ENCODE measurements at regions not wholly inside any gene's neighbourhood (a gene's known extent, or its start where the extent isn't known, plus 50 kb on each side); places are given as distances from the start of the nearest gene placed in this dataset.
A peak's percentile ranks its signal among the peaks of the same experiment; 100 is the strongest.
"Not testable (repeated sequence)": the region's sequence is repeated elsewhere in the genome, so short reads cannot be mapped to it uniquely, and the experiment has no call there.

DNA sequence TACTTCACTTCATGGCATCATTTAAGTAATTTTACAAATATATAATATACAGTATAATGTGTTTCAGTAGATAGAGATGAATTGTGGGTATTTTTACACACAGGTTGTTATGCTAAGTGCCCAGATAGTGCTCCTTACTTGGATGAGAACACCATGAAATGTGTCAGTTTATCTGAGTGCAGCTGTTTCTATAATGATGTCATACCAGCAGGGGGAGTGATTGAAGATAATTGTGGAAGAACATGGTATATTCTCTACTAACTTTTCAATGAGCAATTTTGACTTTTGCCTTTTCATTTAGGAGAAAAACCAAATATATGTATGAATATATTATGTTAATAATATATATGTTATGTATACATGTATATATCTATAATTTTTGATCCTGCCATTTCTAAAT, 221.6 kb downstream of the LRRK2 start:
- Histone ChIP-seq H3K4ac (ENCODE audit: low read depth, low read length) (no peak overlapping the region), H3K4me2 (ENCODE audit: low read length) (no peak overlapping the region), H3K56ac (ENCODE audit: low read length) (no peak overlapping the region), H2BK5ac (ENCODE audit: low read length) (no peak overlapping the region), H3K18ac (ENCODE audit: low read length) (no peak overlapping the region), H3K27me3 (ENCODE audit: insufficient read depth, low read length, poor library complexity) (no peaks in the 10 kb centered on the region), H3K23ac (ENCODE audit: low read length) (no peak overlapping the region), H3K27ac (ENCODE audit: low read depth, low read length) (no peak overlapping the region), H3K36me3 (ENCODE audit: control insufficient read depth, insufficient read depth, low read length) (no peaks in the 10 kb centered on the region), H3K9ac (ENCODE audit: low read length) (no peak overlapping the region), H4K5ac (ENCODE audit: low read length) (no peak overlapping the region), H4K8ac (ENCODE audit: low read depth, low read length) (no peak overlapping the region), H3K4me3 (ENCODE audit: low read length) (no peak overlapping the region), H3K79me2 (ENCODE audit: control insufficient read depth, insufficient read depth, low read length) (no peaks in the 10 kb centered on the region), H2BK120ac (ENCODE audit: low read depth, low read length) (no peak overlapping the region), H2AK5ac (ENCODE audit: low read length) (no peak overlapping the region), H2BK15ac (replicated peaks; ENCODE audit: low read depth) (no peak overlapping the region), H3K79me1 (ENCODE audit: low read length) (no peaks in the 10 kb centered on the region), H3K4me1 (ENCODE audit: control insufficient read depth, low read depth, low read length) (no peaks in the 10 kb centered on the region)
- DNase-seq, result peak; percentile 27

DNA sequence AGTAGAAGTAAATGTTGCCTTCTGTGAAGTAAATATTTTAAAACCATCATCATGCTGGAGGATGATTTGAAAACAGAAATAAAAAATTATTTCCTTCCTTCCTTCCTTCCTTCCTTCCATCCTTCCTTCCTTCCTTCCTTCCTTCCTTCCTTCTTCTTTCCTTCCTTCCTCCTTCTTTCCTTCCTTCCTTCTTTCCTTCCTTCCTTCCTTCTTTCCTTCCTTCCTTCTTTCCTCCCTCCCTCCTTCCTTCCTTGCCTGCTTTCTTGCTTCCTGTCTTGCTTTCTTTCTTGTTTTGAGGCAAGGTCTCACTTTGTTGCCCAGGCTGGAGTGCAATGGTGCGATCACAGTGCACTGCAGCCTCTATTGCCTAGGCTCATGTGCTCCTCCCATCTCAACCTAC, 223.7 kb downstream of the LRRK2 start:
- not testable (repeated sequence) for H3K56ac ChIP-seq (ENCODE audit: low read length); H4K5ac ChIP-seq (ENCODE audit: low read length); H3K4ac ChIP-seq (ENCODE audit: low read depth, low read length); H3K4me2 ChIP-seq (ENCODE audit: low read length); H3K36me3 ChIP-seq (ENCODE audit: control insufficient read depth, insufficient read depth, low read length); H3K23ac ChIP-seq (ENCODE audit: low read length); H3K4me3 ChIP-seq (ENCODE audit: low read length); H3K79me2 ChIP-seq (ENCODE audit: control insufficient read depth, insufficient read depth, low read length); H3K18ac ChIP-seq (ENCODE audit: low read length); H2BK15ac ChIP-seq (replicated peaks; ENCODE audit: low read depth); H2AK5ac ChIP-seq (ENCODE audit: low read length); H3K79me1 ChIP-seq (ENCODE audit: low read length); H3K9ac ChIP-seq (ENCODE audit: low read length); DNase-seq; H2BK120ac ChIP-seq (ENCODE audit: low read depth, low read length); H2BK5ac ChIP-seq (ENCODE audit: low read length); H3K4me1 ChIP-seq (ENCODE audit: control insufficient read depth, low read depth, low read length); H3K27ac ChIP-seq (ENCODE audit: low read depth, low read length); H4K8ac ChIP-seq (ENCODE audit: low read depth, low read length); H3K27me3 ChIP-seq (ENCODE audit: insufficient read depth, low read length, poor library complexity)
- WGBS (ENCODE audit: extremely low coverage, insufficient coverage, low lambda C conversion rate), result no CpG with 5 or more reads among the region's 1 CpG

DNA sequence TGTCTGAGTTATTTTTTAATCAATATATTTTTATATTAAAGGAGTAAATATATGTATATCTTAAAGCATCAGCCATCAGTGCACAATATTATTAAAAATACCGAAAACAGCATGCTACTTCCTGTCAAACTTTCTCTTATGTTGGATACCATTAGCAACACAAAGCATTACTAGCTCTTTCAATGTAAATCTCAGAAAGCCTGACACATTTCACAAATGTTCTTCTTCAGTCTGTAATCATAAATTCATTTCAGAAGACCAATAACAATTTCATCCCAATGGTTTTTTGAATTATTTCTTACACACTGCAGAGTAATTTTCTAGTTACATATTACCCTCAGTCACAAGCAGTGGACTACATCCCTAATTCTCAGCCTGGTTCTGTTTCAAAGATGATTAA, 226.9 kb downstream of the LRRK2 start:
- no peak overlapping the region for H4K8ac ChIP-seq (ENCODE audit: low read depth, low read length)
- H3K4ac ChIP-seq (ENCODE audit: low read depth, low read length), result no peak overlapping the region
- no peak overlapping the region for H2BK120ac ChIP-seq (ENCODE audit: low read depth, low read length)
- no peaks in the 10 kb centered on the region for H3K79me2 ChIP-seq (ENCODE audit: control insufficient read depth, insufficient read depth, low read length)
- no peak overlapping the region for H3K18ac ChIP-seq (ENCODE audit: low read length)
- no peak for DNase-seq
- no peaks in the 10 kb centered on the region for H3K79me1 ChIP-seq (ENCODE audit: low read length)
- H3K4me2 ChIP-seq (ENCODE audit: low read length), result no peak overlapping the region
- no peak overlapping the region for H2BK5ac ChIP-seq (ENCODE audit: low read length)
- no peak overlapping the region for H4K5ac ChIP-seq (ENCODE audit: low read length)
- H3K4me1 ChIP-seq (ENCODE audit: control insufficient read depth, low read depth, low read length), result no peaks in the 10 kb centered on the region
- H3K56ac ChIP-seq (ENCODE audit: low read length), result no peak overlapping the region
- no peaks in the 10 kb centered on the region for H3K27me3 ChIP-seq (ENCODE audit: insufficient read depth, low read length, poor library complexity)
- H3K27ac ChIP-seq (ENCODE audit: low read depth, low read length), result no peak overlapping the region
- no peak overlapping the region for H3K9ac ChIP-seq (ENCODE audit: low read length)
- no CpG with 5 or more reads among the region's 1 CpG for WGBS (ENCODE audit: extremely low coverage, insufficient coverage, low lambda C conversion rate)
- H3K36me3 ChIP-seq (ENCODE audit: control insufficient read depth, insufficient read depth, low read length), result no peaks in the 10 kb centered on the region
- no peak overlapping the region for H2AK5ac ChIP-seq (ENCODE audit: low read length)
- H2BK15ac ChIP-seq (replicated peaks; ENCODE audit: low read depth), result no peak overlapping the region
- H3K23ac ChIP-seq (ENCODE audit: low read length), result no peak overlapping the region
- no peak overlapping the region for H3K4me3 ChIP-seq (ENCODE audit: low read length)

DNA sequence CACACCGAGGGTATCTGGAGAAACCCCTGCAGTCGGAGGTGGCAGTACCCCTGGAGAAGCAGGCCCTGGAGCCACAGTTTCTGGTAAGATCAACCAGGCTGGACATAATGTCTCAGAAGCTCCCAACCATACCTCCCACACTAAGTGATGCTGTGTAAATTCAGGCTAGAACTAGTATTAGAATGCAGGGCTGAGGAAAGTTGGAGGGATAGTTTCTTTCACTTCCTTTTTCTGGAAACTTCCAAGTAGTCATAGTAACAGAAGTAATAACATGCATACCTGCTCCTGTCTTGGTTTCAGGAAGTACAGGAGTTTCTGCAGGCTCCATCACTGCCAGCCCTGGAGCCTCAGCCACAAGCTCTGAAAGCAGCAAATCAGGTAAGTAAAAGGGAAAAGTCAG, 228.1 kb upstream of the CNTN1 start:
- Histone ChIP-seq H2AK5ac (ENCODE audit: low read length) (no peak overlapping the region), H3K18ac (ENCODE audit: low read length) (no peak overlapping the region), H3K4me1 (ENCODE audit: control insufficient read depth, low read depth, low read length) (no peaks in the 10 kb centered on the region), H2BK120ac (ENCODE audit: low read depth, low read length) (no peak overlapping the region), H3K4ac (ENCODE audit: low read depth, low read length) (no peak overlapping the region), H3K27ac (ENCODE audit: low read depth, low read length) (no peak overlapping the region), H3K23ac (ENCODE audit: low read length) (no peak overlapping the region), H3K4me3 (ENCODE audit: low read length) (no peak overlapping the region), H4K8ac (ENCODE audit: low read depth, low read length) (no peak overlapping the region), H3K4me2 (ENCODE audit: low read length) (no peak overlapping the region), H3K79me2 (ENCODE audit: control insufficient read depth, insufficient read depth, low read length) (no peaks in the 10 kb centered on the region), H4K5ac (ENCODE audit: low read length) (no peak overlapping the region), H3K56ac (ENCODE audit: low read length) (no peak overlapping the region), H2BK5ac (ENCODE audit: low read length) (no peak overlapping the region), H3K79me1 (ENCODE audit: low read length) (no peaks in the 10 kb centered on the region), H3K27me3 (ENCODE audit: insufficient read depth, low read length, poor library complexity) (no peaks in the 10 kb centered on the region), H2BK15ac (replicated peaks; ENCODE audit: low read depth) (no peak overlapping the region), H3K9ac (ENCODE audit: low read length) (no peak overlapping the region), H3K36me3 (ENCODE audit: control insufficient read depth, insufficient read depth, low read length) (no peaks in the 10 kb centered on the region)
- DNase-seq, result no peak
- WGBS (ENCODE audit: extremely low coverage, insufficient coverage, low lambda C conversion rate), result no CpG with 5 or more reads among the region's 2 CpGs

DNA sequence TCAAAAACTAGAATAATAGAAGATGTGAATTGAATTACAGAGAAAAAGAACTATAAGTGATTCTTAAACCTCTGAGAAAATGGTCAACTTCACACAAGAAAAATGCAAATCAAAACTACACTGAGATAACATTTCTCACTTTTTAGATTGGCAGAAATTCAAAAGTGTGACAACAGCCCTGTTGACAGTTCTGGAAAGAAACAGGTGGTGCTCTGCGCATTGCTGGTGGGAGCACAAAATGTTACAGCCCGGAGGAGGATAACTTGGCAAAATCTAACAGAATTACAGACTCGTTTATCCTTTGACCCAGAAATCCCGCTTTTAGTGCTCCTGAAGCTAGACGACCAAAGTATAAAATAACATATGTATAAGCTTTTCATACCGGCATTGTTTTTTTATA, 222.5 kb upstream of the CNTN1 start:
- no peak overlapping the region for H2BK15ac ChIP-seq (replicated peaks; ENCODE audit: low read depth)
- no peak overlapping the region for H2BK120ac ChIP-seq (ENCODE audit: low read depth, low read length)
- H3K79me1 ChIP-seq (ENCODE audit: low read length), result no peaks in the 10 kb centered on the region
- H3K4me3 ChIP-seq (ENCODE audit: low read length), result no peak overlapping the region
- H4K8ac ChIP-seq (ENCODE audit: low read depth, low read length), result no peak overlapping the region
- H3K27me3 ChIP-seq (ENCODE audit: insufficient read depth, low read length, poor library complexity), result no peaks in the 10 kb centered on the region
- H3K4me2 ChIP-seq (ENCODE audit: low read length), result no peak overlapping the region
- H3K79me2 ChIP-seq (ENCODE audit: control insufficient read depth, insufficient read depth, low read length), result no peaks in the 10 kb centered on the region
- H3K23ac ChIP-seq (ENCODE audit: low read length), result no peak overlapping the region
- H3K18ac ChIP-seq (ENCODE audit: low read length), result no peak overlapping the region
- DNase-seq, result no peak
- H3K36me3 ChIP-seq (ENCODE audit: control insufficient read depth, insufficient read depth, low read length), result no peaks in the 10 kb centered on the region
- no peak overlapping the region for H4K5ac ChIP-seq (ENCODE audit: low read length)
- no peak overlapping the region for H3K9ac ChIP-seq (ENCODE audit: low read length)
- no peak overlapping the region for H3K27ac ChIP-seq (ENCODE audit: low read depth, low read length)
- H2BK5ac ChIP-seq (ENCODE audit: low read length), result no peak overlapping the region
- no CpG with 5 or more reads among the region's 6 CpGs for WGBS (ENCODE audit: extremely low coverage, insufficient coverage, low lambda C conversion rate)
- no peak overlapping the region for H3K56ac ChIP-seq (ENCODE audit: low read length)
- no peak overlapping the region for H3K4ac ChIP-seq (ENCODE audit: low read depth, low read length)
- H3K4me1 ChIP-seq (ENCODE audit: control insufficient read depth, low read depth, low read length), result no peaks in the 10 kb centered on the region
- no peak overlapping the region for H2AK5ac ChIP-seq (ENCODE audit: low read length)

DNA sequence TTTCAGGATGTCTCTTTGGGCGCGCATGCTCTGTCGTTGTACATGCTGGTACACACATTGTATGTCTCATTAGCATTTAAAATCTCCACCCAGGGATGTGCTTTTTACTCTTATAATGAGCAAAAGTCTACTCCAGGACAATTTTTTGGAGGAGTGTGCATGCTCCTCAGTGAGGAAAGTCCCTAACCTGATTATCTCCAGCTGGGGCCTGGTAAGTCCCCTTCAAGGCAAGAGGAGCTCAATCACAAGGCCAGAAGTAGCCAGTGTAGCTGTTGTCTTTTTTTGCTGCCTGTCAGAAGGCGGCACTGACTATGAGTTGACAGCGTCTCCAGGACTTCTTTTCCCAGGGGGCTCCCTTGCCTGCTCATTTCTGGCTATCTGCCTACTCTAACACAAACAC, 218.3 kb upstream of the CNTN1 start:
- DNase-seq, result no peak
- Histone ChIP-seq H2AK5ac (ENCODE audit: low read length) (no peak overlapping the region), H2BK5ac (ENCODE audit: low read length) (no peak overlapping the region)

More for the DNA sequence above, 218.3 kb upstream of the CNTN1 start:
- Histone ChIP-seq H3K36me3 (ENCODE audit: control insufficient read depth, insufficient read depth, low read length) (no peaks in the 10 kb centered on the region), H3K79me2 (ENCODE audit: control insufficient read depth, insufficient read depth, low read length) (no peaks in the 10 kb centered on the region), H2BK15ac (replicated peaks; ENCODE audit: low read depth) (no peak overlapping the region), H3K4me2 (ENCODE audit: low read length) (no peak overlapping the region), H3K4me3 (ENCODE audit: low read length) (no peak overlapping the region), H4K8ac (ENCODE audit: low read depth, low read length) (no peak overlapping the region), H3K4ac (ENCODE audit: low read depth, low read length) (no peak overlapping the region), H4K5ac (ENCODE audit: low read length) (no peak overlapping the region), H3K9ac (ENCODE audit: low read length) (no peak overlapping the region), H3K18ac (ENCODE audit: low read length) (no peak overlapping the region), H3K4me1 (ENCODE audit: control insufficient read depth, low read depth, low read length) (no peaks in the 10 kb centered on the region), H3K79me1 (ENCODE audit: low read length) (no peaks in the 10 kb centered on the region), H3K23ac (ENCODE audit: low read length) (no peak overlapping the region), H3K56ac (ENCODE audit: low read length) (no peak overlapping the region), H2BK120ac (ENCODE audit: low read depth, low read length) (no peak overlapping the region), H3K27me3 (ENCODE audit: insufficient read depth, low read length, poor library complexity) (no peaks in the 10 kb centered on the region), H3K27ac (ENCODE audit: low read depth, low read length) (no peak overlapping the region)
- no CpG with 5 or more reads among the region's 5 CpGs for WGBS (ENCODE audit: extremely low coverage, insufficient coverage, low lambda C conversion rate)

Data from mesendoderm (in vitro differentiated cells).